ENCODE measurements at regions not wholly inside any gene's neighbourhood (a gene's known extent, or its start where the extent isn't known, plus 50 kb on each side); places are given as distances from the start of the nearest gene placed in this dataset.

DNA sequence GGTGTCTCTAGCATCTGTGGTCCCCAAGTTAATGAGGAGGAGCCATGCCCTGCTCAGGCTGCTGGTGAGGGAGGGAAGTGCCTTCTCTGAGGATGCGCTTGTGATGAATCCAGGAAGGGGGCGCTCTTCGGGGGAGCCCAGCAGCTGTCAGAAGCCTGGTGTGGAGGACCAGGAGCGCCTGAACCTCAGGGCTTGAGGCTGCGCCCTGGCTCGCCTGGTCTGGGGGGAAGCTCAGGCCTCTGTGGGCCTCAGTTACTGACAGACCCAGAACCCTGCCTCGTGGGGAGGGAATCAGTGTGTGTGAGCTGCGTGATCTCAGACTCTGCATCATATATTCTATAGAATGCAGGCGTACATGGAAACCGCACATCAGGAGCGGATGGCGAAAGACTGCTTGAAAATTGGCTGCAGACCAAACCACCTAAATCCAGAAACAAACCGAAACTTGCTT lies 126.1 kb downstream of the SEC14L1 start:
- H3K27me3 Mint-ChIP-seq (ENCODE audit: unreplicated experiment): no peaks in the 10 kb centered on the region
- H3K4me3 Mint-ChIP-seq (ENCODE audit: unreplicated experiment): no peak overlapping the region
- H3K9me3 Mint-ChIP-seq (ENCODE audit: unreplicated experiment): no peaks in the 10 kb centered on the region
- H3K27ac Mint-ChIP-seq (ENCODE audit: unreplicated experiment): no peak overlapping the region
- no peaks in the 10 kb centered on the region for H3K36me3 Mint-ChIP-seq (ENCODE audit: unreplicated experiment)
- TF ChIP-seq, protein P1, sequence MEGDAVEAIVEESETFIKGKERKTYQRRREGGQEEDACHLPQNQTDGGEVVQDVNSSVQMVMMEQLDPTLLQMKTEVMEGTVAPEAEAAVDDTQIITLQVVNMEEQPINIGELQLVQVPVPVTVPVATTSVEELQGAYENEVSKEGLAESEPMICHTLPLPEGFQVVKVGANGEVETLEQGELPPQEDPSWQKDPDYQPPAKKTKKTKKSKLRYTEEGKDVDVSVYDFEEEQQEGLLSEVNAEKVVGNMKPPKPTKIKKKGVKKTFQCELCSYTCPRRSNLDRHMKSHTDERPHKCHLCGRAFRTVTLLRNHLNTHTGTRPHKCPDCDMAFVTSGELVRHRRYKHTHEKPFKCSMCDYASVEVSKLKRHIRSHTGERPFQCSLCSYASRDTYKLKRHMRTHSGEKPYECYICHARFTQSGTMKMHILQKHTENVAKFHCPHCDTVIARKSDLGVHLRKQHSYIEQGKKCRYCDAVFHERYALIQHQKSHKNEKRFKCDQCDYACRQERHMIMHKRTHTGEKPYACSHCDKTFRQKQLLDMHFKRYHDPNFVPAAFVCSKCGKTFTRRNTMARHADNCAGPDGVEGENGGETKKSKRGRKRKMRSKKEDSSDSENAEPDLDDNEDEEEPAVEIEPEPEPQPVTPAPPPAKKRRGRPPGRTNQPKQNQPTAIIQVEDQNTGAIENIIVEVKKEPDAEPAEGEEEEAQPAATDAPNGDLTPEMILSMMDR (IDR thresholded peaks at IDR 0.05): no peak
- no peak for DNase-seq (ENCODE audit: extremely low spot score, unreplicated experiment)
- H3K4me1 Mint-ChIP-seq (ENCODE audit: unreplicated experiment): no peaks in the 10 kb centered on the region

DNA sequence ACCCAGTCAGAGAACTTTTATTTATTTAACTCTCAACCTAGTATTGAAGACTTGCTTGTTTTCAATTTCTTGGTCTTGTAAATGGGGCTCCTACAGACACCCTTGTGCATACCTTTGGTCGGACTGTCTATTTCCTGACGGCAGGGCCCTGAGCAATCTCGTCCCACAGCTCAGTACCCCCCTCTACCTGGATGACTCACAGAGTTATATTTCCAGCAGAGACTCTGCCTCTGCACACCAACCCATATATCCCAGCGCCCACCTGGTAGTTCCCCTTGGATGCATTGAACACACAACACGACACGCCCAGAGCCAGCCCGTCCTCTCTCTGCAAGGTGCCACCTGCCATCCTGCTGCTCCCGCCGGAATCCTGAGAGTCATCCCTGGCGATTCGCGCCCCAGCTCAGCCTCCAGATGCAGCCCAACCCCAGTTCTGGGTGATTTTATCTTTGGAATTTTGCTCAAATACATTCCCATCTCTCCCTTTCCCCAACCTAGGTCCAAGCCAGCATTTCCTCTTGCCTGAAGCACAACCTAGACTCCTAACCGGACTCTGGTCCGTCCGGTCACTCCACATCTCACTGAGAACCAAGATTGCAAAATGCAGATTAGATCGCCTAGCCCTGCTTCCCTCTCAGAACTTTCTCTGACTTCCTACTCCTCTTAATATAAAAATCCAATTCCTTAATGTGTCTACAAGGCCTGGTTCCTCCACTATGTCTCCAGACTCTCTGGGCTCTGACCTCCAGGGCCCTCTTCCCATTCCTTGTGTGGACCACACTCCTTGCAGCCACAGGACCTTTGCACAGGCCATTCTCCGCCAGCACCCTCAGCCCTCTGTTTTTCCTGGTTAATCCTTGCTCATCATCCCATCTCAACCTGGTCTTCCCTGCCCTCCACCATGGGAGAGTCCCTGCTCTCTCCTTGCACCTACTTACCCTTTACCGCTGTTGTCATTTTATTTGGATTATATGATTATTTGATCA lies 129.2 kb downstream of the SEC14L1 start:
- Mint-ChIP-seq H3K4me3 (ENCODE audit: unreplicated experiment) (no peak overlapping the region), H3K36me3 (ENCODE audit: unreplicated experiment) (no peaks in the 10 kb centered on the region), H3K9me3 (ENCODE audit: unreplicated experiment) (no peaks in the 10 kb centered on the region), H3K27ac (ENCODE audit: unreplicated experiment) (no peak overlapping the region), H3K27me3 (ENCODE audit: unreplicated experiment) (no peaks in the 10 kb centered on the region), H3K4me1 (ENCODE audit: unreplicated experiment) (no peaks in the 10 kb centered on the region)
- TF ChIP-seq, protein P1 (IDR thresholded peaks at IDR 0.05): no peak
- no peak for DNase-seq (ENCODE audit: extremely low spot score, unreplicated experiment)

DNA sequence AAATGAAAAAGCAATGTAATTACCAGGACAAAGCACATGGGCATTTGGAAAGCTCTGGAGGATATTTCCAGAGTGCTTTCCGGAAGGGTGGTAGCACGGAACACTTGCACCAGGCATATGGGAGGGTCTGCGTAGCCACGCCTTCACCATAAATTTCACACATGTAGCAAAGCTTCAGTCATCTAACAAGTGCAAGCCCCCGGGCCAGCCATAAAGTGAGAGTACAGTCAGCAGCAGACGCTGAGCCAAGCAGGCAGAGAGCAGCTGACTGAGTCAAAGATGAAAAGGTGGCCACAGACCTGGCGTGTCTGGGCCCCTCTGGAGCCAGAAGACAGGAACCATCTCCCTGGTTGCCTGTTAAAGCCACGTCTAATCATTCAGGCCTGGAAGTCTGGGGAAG lies 130.6 kb downstream of the SEC14L1 start:
- Mint-ChIP-seq H3K36me3 (ENCODE audit: unreplicated experiment) (no peaks in the 10 kb centered on the region), H3K27me3 (ENCODE audit: unreplicated experiment) (peaks cover 8% of the 10 kb centered on the region), H3K4me1 (ENCODE audit: unreplicated experiment) (no peaks in the 10 kb centered on the region), H3K4me3 (ENCODE audit: unreplicated experiment) (no peak overlapping the region), H3K27ac (ENCODE audit: unreplicated experiment) (no peak overlapping the region), H3K9me3 (ENCODE audit: unreplicated experiment) (no peaks in the 10 kb centered on the region)
- TF ChIP-seq, protein P1 (IDR thresholded peaks at IDR 0.05): no peak
- no peak for DNase-seq (ENCODE audit: extremely low spot score, unreplicated experiment)

DNA sequence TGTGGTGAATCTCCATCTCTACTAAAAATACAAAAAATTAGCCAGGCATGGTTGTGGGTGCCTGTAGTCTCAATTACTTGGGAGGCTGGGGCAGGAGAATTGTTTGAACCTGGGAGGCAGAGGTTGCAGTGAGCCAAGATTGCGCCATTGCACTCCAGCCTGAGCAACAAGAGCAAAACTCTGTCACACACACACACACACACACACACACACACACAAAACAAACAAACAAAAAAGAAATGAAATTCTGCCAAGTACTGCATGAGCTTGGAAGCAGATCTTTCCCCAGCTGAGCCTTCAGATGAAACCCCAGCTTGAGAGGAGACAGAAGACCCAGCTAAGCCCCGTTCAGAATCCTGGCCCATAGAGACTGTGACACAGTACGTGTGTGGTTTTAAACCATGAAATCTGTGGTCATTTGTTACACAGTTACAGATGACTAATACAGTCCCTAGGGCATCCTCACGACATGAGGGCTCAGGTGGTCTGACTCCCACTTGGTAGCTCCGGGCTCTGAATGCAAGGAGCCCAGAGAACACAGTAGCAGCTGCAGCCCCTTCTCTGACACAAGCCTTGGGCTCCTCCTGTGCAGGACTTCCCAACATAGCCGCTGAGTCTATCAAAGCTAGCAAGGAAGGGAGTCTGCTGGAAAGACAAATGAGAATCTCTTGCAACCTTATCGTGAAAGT lies 132.8 kb downstream of the SEC14L1 start:
- no peak overlapping the region for H3K4me3 Mint-ChIP-seq (ENCODE audit: unreplicated experiment)
- no peaks in the 10 kb centered on the region for H3K36me3 Mint-ChIP-seq (ENCODE audit: unreplicated experiment)
- peaks cover 2% of the 10 kb centered on the region for H3K4me1 Mint-ChIP-seq (ENCODE audit: unreplicated experiment)
- peaks cover 8% of the 10 kb centered on the region for H3K27me3 Mint-ChIP-seq (ENCODE audit: unreplicated experiment)
- TF ChIP-seq, protein P1 (IDR thresholded peaks at IDR 0.05): no peak
- no peak overlapping the region for H3K27ac Mint-ChIP-seq (ENCODE audit: unreplicated experiment)
- no peak for DNase-seq (ENCODE audit: extremely low spot score, unreplicated experiment)
- H3K9me3 Mint-ChIP-seq (ENCODE audit: unreplicated experiment): no peaks in the 10 kb centered on the region

Measured in osteocyte (in vitro differentiated cells).